Panc1 (cell line): ENCODE measurements at regions not wholly inside any gene's neighbourhood (a gene's known extent, or its start where the extent isn't known, plus 50 kb on each side); places are given as distances from the start of the nearest gene placed in this dataset.

Source experiments
- ATAC-seq: fragments of 200-7000 bp; cut with Tn5 transposase; 2 replicates; pipeline ENCODE4 v1.9.1; 2020; ENCODE audit warnings: mild to moderate bottlenecking, moderate library complexity
- BruUV-seq: library from RNA; stranded (reverse); fragments of 400-500 nt; replicated peaks from 2 replicates; lab custom pipeline; 2021; lab: Mats Ljungman, UMichigan
- CTCF ChIA-PET: fragments of 300-600 bp; sonication (Branson Sonifier 250); formaldehyde crosslinking; loops from one replicate; lab custom pipeline; 2022; ENCODE audit warnings: antibody characterized with exemption; lab: Charles Lee
- POLR2A ChIA-PET: fragments of 300-600 bp; sonication (Branson Sonifier 250); formaldehyde crosslinking; loops from one replicate; lab custom pipeline; 2022; ENCODE audit warnings: antibody characterized with exemption; lab: Charles Lee
- DNase-seq: peaks from one replicate; pipeline ENCODE4 v3.0.0-alpha.2; 2010; ENCODE audit warnings: low read depth, low spot score
- H3K27ac ChIP-seq: 2 replicates; pipeline ENCODE4 v1.5.1; 2011; ENCODE audit warnings: mild to moderate bottlenecking, low read length, inconsistent platforms
- H3K27me3 ChIP-seq: fragments of 200-500 bp; sonication (Bioruptor generic); 2 replicates; pipeline ENCODE4 v1.6.0; 2014; ENCODE audit warnings: low read length, inconsistent platforms; ENCODE audit not compliant: control insufficient read depth, insufficient read depth
- H3K36me3 ChIP-seq: fragments of 200-500 bp; sonication (Bioruptor generic); 2 replicates; pipeline ENCODE4 v1.5.1; 2014; ENCODE audit warnings: inconsistent platforms, mild to moderate bottlenecking, low read length, moderate library complexity; ENCODE audit not compliant: control insufficient read depth, insufficient read depth
- H3K4me1 ChIP-seq: 2 replicates; pipeline ENCODE4 v1.5.1; 2011; ENCODE audit warnings: inconsistent platforms, mild to moderate bottlenecking, low read length, moderate library complexity; ENCODE audit not compliant: control insufficient read depth, insufficient read depth
- H3K4me3 ChIP-seq, 2 experiments: 2 replicates each; pipeline ENCODE4 v1.5.1; 2011 to 2012; ENCODE audit warnings: low read depth in 2 of 2, low read length in 2 of 2, mild to moderate bottlenecking in 2 of 2, inconsistent platforms in 1 of 2, moderate library complexity in 1 of 2
- H3K9me3 ChIP-seq: fragments of 200-500 bp; sonication (Bioruptor generic); 2 replicates; pipeline ENCODE4 v1.5.1; 2014; ENCODE audit warnings: low read depth, mild to moderate bottlenecking, inconsistent platforms, low read length, moderate library complexity; ENCODE audit not compliant: control insufficient read depth, insufficient read depth
- CTCF ChIP-seq: fragments of 450-650 bp; IDR thresholded peaks from 2 replicates; pipeline ENCODE4 v1.5.1; 2017; ENCODE audit warnings: mild to moderate bottlenecking
- POLR2AphosphoS5 ChIP-seq: IDR thresholded peaks from 2 replicates; pipeline ENCODE4 v1.6.1; 2012; ENCODE audit warnings: mild to moderate bottlenecking, low read depth, low read length, moderate library complexity
- REST ChIP-seq, 2 experiments: IDR thresholded peaks; 2 replicates each; pipeline ENCODE4 v1.6.1; 2011 to 2012; ENCODE audit warnings: low read depth in 2 of 2, control low read depth in 1 of 2, low read length in 1 of 2, mild to moderate bottlenecking in 1 of 2, moderate library complexity in 1 of 2; ENCODE audit not compliant: insufficient read depth in 1 of 2
- SIN3A ChIP-seq: IDR thresholded peaks from 2 replicates; pipeline ENCODE4 v1.6.1; 2012; ENCODE audit warnings: low read depth, mild to moderate bottlenecking, low read length, moderate library complexity, borderline replicate concordance; ENCODE audit not compliant: insufficient read depth
- TCF7L2 ChIP-seq: IDR thresholded peaks from 2 replicates; pipeline ENCODE4 v1.6.1; 2011; ENCODE audit warnings: mild to moderate bottlenecking, low read depth, low read length, inconsistent platforms
- in situ Hi-C: cut with HindIII; loops from 2 replicates; pipeline ENCODE4 v1.10.0; 2016; ENCODE audit warnings: low sequenced_read_pairs, low pct_unique_long_range_greater_than_20kb
- intact Hi-C: fragments of 100-400 bp; cut with micrococcal nuclease; formaldehyde crosslinking; loops from one replicate; pipeline ENCODE4 v1.10.0; 2022; ENCODE audit not compliant: unreplicated experiment

DNA sequence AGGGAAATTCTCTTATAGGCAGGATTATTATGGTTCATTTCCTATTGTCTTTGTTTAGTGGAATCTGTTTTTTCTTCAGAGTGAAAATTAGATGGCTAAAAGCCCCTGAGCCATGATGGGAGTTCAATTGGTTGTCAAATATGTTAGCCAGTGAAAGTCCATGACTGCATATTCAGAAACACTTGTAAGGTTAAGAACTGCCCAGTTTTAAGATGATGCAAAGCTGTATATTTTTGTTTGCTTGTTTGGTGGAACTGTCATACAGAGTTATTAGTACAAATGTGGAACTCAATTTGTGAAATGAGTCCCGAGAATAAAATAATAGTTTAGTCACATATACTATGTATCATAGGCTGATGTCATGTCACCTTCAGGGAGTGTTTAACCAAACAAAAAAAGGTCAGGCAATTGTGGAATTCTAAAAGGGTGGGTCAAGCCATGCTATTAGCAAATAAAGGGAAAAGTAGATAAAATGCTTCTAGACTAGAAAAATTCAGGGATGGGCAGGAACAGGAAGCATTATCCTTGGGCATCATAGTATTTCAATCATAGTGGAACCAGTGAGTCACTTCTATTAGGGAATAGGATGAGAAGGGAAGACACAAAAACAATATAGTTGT, 248.3 kb upstream of the SLITRK1 start:
- H3K4me3 ChIP-seq, result no peak overlapping the region
- H3K36me3 ChIP-seq, result no peaks in the 10 kb centered on the region
- POLR2A ChIA-PET, result no interaction called here
- no peak overlapping the region for H3K27ac ChIP-seq
- intact Hi-C loops, result no loop called here
- no peaks in the 10 kb centered on the region for H3K9me3 ChIP-seq
- no peaks in the 10 kb centered on the region for H3K4me1 ChIP-seq
- no TSS peak for BruUV-seq
- ATAC-seq (no peak), DNase-seq (no peak)
- H3K27me3 ChIP-seq, result no peaks in the 10 kb centered on the region
- CTCF ChIA-PET, result no interaction called here
- TF ChIP-seq CTCF (no peak), REST (IDR thresholded peaks at IDR 0.05; ENCODE audit: insufficient read depth in 1 of 2, low read depth in 2 of 2, low read length in 1 of 2) (no peak), POLR2AphosphoS5 (no peak), SIN3A (no peak), TCF7L2 (no peak)
- in situ Hi-C loops, result no loop called here

GRCh38 chr13:84129966-84130365, 247.7 kb upstream of the SLITRK1 start:
- ATAC-seq (no peak), DNase-seq (no peak)
- Histone ChIP-seq H3K4me1 (no peaks in the 10 kb centered on the region), H3K36me3 (no peaks in the 10 kb centered on the region), H3K27ac (no peak overlapping the region), H3K27me3 (no peaks in the 10 kb centered on the region), H3K9me3 (no peaks in the 10 kb centered on the region), H3K4me3 (no peak overlapping the region)
- CTCF ChIA-PET, result no interaction called here
- TF ChIP-seq SIN3A (no peak), CTCF (no peak), REST (IDR thresholded peaks at IDR 0.05; ENCODE audit: insufficient read depth in 1 of 2, low read depth in 2 of 2, low read length in 1 of 2) (no peak), POLR2AphosphoS5 (no peak), TCF7L2 (no peak)
- no TSS peak for BruUV-seq
- POLR2A ChIA-PET, result no interaction called here
- intact Hi-C loops (no loop called here), in situ Hi-C loops (no loop called here)
